Central memory CD8-positive, alpha-beta T cell (primary cell): ENCODE measurements at regions not wholly inside any gene's neighbourhood (a gene's known extent, or its start where the extent isn't known, plus 50 kb on each side); places are given as distances from the start of the nearest gene placed in this dataset.

ENCODE experiments used
- ATAC-seq: fragments of 150-1000 bp; cut with Tn5 transposase; replicated peaks from 2 replicates; pipeline ENCODE4 v1.10.0; 2022; ENCODE audit warnings: mild to moderate bottlenecking, moderate FRiP score, moderate number of reproducible peaks; ENCODE audit not compliant: poor library complexity, severe bottlenecking; ENCODE audit errors: extremely low read depth
- DNase-seq, 2 donors: peaks; one replicate each; pipeline ENCODE4 v3.0.0; 2021; ENCODE audit warnings: low spot score in 2 of 2
- H3K27ac Mint-ChIP-seq: one replicate; pipeline ENCODE4 v1.8.0; 2022; ENCODE audit warnings: low read depth, mild to moderate bottlenecking, moderate library complexity, mixed read lengths
- H3K27me3 Mint-ChIP-seq: one replicate; pipeline ENCODE4 v1.8.0; 2022; ENCODE audit warnings: mixed read lengths
- H3K36me3 Mint-ChIP-seq: one replicate; pipeline ENCODE4 v1.8.0; 2022; ENCODE audit warnings: mild to moderate bottlenecking, moderate library complexity, mixed read lengths; ENCODE audit not compliant: insufficient read depth
- H3K4me1 Mint-ChIP-seq: one replicate; pipeline ENCODE4 v1.8.0; 2022; ENCODE audit warnings: mixed read lengths
- H3K4me3 Mint-ChIP-seq: one replicate; pipeline ENCODE4 v1.8.0; 2022; ENCODE audit warnings: mild to moderate bottlenecking, moderate library complexity, mixed read lengths
- H3K9me3 Mint-ChIP-seq: one replicate; pipeline ENCODE4 v1.8.0; 2022; ENCODE audit warnings: mixed read lengths

- Mint-ChIP-seq H3K27ac (no peak overlapping the region), H3K9me3 (no peaks in the 10 kb centered on the region), H3K4me3 (no peak overlapping the region), H3K4me1 (no peaks in the 10 kb centered on the region), H3K36me3 (no peaks in the 10 kb centered on the region), H3K27me3 (peaks cover 3% of the 10 kb centered on the region)
- no peak for DNase-seq
- ATAC-seq, result no peak
These were observed 220.4 kb upstream of the MEX3C start for GRCh38 chr18:51417643-51418483.

DNA sequence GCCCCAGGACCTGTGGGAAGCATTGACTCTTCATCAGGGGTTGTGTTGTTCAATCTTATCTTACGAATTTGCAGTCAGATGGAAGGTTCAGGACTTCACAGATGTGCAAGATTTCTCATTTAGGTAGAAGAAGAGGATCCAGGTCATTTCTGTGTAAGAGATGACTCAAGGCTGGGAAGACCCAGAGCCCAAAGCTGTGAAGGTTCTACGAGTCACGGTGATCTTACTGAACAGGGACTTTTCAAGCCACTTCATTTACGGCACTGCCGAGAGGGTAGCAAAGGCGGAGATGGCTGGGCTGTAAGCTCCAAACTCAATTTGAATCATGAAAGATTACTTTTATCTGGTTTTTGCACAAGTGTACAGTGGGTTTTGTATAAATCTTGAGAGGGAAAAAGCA, 228.0 kb upstream of the MEX3C start:
- Mint-ChIP-seq H3K4me3 (peak overlapping the region; percentile 28), H3K9me3 (no peaks in the 10 kb centered on the region), H3K36me3 (no peaks in the 10 kb centered on the region), H3K27me3 (peaks cover 16% of the 10 kb centered on the region), H3K4me1 (peaks cover 13% of the 10 kb centered on the region), H3K27ac (no peak overlapping the region)
- no peak for ATAC-seq
- DNase-seq, result no peak

DNA sequence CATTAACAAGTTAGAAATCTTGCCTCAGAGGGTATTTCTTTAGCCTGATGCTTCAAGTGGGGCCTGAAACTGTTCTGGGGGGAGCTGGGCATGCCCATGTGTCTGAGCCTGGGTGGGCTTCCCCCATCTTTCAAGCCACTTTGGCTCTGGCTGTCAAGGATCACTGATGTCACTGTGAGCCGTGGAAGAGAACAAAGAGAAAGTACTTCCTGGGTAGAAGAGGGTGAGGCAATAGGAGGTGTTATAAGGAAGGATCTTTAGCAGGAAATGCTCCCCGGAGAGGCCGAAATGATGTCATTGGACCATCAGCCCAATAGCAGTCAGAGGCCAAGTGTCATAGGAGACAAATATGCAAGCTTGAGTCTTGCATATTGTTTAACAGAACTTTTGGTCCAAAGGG, 228.4 kb upstream of the MEX3C start:
- no peak overlapping the region for H3K4me3 Mint-ChIP-seq
- peaks cover 13% of the 10 kb centered on the region for H3K4me1 Mint-ChIP-seq
- H3K36me3 Mint-ChIP-seq, result no peaks in the 10 kb centered on the region
- H3K27ac Mint-ChIP-seq, result no peak overlapping the region
- no peak for ATAC-seq
- peaks cover 21% of the 10 kb centered on the region for H3K27me3 Mint-ChIP-seq
- DNase-seq, result no peak
- no peaks in the 10 kb centered on the region for H3K9me3 Mint-ChIP-seq

- H3K27me3 Mint-ChIP-seq, result peaks cover 23% of the 10 kb centered on the region
- no peak overlapping the region for H3K4me3 Mint-ChIP-seq
- H3K9me3 Mint-ChIP-seq, result no peaks in the 10 kb centered on the region
- no peak for DNase-seq
- no peaks in the 10 kb centered on the region for H3K36me3 Mint-ChIP-seq
- peaks cover 13% of the 10 kb centered on the region for H3K4me1 Mint-ChIP-seq
- no peak overlapping the region for H3K27ac Mint-ChIP-seq
- no peak for ATAC-seq
These were observed 229.5 kb upstream of the MEX3C start for GRCh38 chr18:51426996-51427395.

GRCh38 chr18:51429644-51430043, 232.2 kb upstream of the MEX3C start:
- no peaks in the 10 kb centered on the region for H3K9me3 Mint-ChIP-seq
- DNase-seq, result no peak
- peaks cover 13% of the 10 kb centered on the region for H3K4me1 Mint-ChIP-seq
- H3K36me3 Mint-ChIP-seq, result no peaks in the 10 kb centered on the region
- no peak overlapping the region for H3K4me3 Mint-ChIP-seq
- ATAC-seq, result no peak
- no peak overlapping the region for H3K27ac Mint-ChIP-seq
- peaks cover 34% of the 10 kb centered on the region for H3K27me3 Mint-ChIP-seq

DNA sequence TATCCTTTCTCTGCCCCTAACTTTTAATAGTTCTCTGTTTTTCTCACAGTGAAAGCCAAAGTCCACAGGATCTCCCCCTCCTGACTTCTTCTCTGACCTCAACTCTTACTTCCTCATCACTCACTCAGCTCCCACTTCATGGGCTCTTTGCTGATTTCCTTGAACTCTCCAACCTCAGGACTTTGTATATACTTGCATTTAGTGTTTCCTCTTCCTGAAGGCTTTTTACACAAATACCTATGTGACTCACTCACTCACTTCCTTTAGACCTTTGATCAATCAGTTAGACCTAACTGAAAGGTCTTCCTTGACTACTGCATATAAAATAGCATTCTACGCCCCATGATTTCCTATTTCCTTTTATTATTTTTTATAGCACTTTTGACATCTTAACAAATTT, 233.1 kb upstream of the MEX3C start:
- Mint-ChIP-seq H3K4me1 (peaks cover 5% of the 10 kb centered on the region), H3K4me3 (no peak overlapping the region)

DNA sequence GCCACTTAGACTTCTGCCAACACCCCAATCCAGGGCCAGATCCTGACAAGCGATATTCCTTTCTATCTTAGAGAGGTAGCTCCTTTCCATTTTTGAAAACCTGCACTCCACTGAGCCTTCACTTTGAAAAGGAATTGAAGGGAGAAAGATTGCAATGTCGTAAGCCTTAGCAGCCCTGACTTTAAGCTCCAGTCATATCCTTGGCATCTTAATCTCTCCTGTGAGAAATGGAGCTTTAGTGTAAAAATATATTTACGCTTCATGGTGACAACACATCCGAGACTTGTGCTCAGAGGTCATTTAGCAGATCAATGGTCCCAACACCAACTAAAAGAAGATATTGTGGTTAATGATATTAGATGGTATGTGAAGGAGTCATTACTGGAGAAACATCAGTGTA, 235.8 kb upstream of the MEX3C start:
- DNase-seq (no peak), ATAC-seq (no peak)
- no peaks in the 10 kb centered on the region for H3K9me3 Mint-ChIP-seq
- H3K27ac Mint-ChIP-seq, result no peak overlapping the region
- H3K36me3 Mint-ChIP-seq, result no peaks in the 10 kb centered on the region
- no peaks in the 10 kb centered on the region for H3K4me1 Mint-ChIP-seq
- H3K4me3 Mint-ChIP-seq, result no peak overlapping the region
- H3K27me3 Mint-ChIP-seq, result peaks cover 41% of the 10 kb centered on the region

More for the DNA sequence above, 233.1 kb upstream of the MEX3C start:
- ATAC-seq (no peak), DNase-seq (no peak)
- H3K27me3 Mint-ChIP-seq, result peaks cover 25% of the 10 kb centered on the region
- H3K27ac Mint-ChIP-seq, result no peak overlapping the region
- H3K9me3 Mint-ChIP-seq, result no peaks in the 10 kb centered on the region
- H3K36me3 Mint-ChIP-seq, result no peaks in the 10 kb centered on the region

DNA sequence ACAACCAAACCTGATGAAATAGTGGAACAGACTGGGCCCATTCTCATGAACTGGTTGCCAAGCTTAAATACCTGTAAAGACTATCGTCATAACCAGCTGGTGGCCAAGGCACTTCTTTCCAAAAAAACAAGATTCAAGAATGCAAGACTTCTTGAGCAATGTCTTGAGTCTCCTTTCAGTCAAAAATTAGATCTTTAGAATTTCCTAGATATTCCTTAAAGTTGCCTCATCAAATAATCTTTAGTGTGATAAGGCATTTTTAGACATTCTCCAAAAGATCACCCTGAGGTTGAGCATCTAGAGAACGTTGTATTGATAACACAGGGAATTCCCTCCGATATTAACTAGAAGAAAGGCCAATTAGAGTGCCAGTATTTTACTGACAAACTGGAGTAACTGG, 236.4 kb upstream of the MEX3C start:
- Mint-ChIP-seq H3K36me3 (no peaks in the 10 kb centered on the region), H3K27ac (no peak overlapping the region), H3K9me3 (no peaks in the 10 kb centered on the region), H3K4me1 (no peaks in the 10 kb centered on the region), H3K4me3 (no peak overlapping the region), H3K27me3 (peaks cover 47% of the 10 kb centered on the region)
- DNase-seq, result no peak
- no peak for ATAC-seq

DNA sequence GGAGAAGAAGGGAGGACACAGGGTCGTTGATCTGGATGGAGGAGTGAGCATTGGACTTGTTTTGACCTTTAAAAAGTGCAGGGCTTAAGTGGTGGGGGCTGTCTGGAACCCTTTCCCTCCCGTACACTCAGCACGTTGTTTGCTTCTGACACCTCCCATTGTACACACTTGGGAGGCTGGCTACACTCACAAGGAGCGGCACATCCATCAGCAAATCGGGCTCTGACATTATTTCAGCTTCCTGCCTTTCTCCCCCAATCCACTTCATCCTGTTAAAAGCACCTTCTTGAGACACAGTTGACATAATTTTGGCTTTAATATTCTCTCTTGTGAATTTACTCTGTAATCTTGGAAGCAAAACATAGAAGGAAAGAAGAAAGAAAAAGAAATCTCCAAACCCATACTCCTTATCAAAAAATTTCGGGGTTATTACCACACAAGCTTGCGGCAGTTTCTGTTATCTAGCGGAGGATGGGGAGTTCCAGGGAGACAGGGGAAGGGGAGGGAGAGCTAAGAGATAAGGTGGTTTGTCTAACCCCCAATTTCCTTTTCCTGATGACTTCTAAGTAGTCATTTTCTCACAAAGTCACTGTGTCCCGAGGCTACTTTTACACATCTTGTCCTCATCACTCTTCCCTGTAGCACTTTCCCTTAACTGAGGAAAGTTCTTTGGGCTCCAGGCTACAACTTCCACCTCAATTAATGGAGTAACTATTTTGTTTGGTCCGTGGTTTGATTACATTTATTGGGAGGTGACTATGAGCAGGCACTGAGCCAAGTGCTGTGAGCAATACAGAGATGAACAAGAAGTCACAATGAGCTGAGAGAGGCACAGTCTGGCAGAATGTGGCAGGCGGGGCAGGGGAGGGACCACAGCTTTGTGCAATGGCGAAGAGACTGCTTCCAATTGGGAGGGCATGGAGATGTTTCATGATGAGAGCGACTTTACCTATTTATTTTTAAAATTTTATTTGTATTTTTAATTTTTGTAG, 240.1 kb upstream of the MEX3C start:
- no peaks in the 10 kb centered on the region for H3K36me3 Mint-ChIP-seq
- no peaks in the 10 kb centered on the region for H3K4me1 Mint-ChIP-seq
- DNase-seq, result no peak
- no peak overlapping the region for H3K4me3 Mint-ChIP-seq
- peaks cover 66% of the 10 kb centered on the region for H3K27me3 Mint-ChIP-seq
- no peak overlapping the region for H3K27ac Mint-ChIP-seq
- no peaks in the 10 kb centered on the region for H3K9me3 Mint-ChIP-seq
- ATAC-seq, result no peak

GRCh38 chr18:51438797-51439350, 241.4 kb upstream of the MEX3C start:
- ATAC-seq, result no peak
- peaks cover 74% of the 10 kb centered on the region for H3K27me3 Mint-ChIP-seq
- no peak overlapping the region for H3K4me3 Mint-ChIP-seq
- no peaks in the 10 kb centered on the region for H3K36me3 Mint-ChIP-seq
- H3K4me1 Mint-ChIP-seq, result no peaks in the 10 kb centered on the region
- no peaks in the 10 kb centered on the region for H3K9me3 Mint-ChIP-seq
- no peak overlapping the region for H3K27ac Mint-ChIP-seq
- no peak for DNase-seq

GRCh38 chr18:51442012-51442411, 244.5 kb upstream of the MEX3C start:
- no peak overlapping the region for H3K4me3 Mint-ChIP-seq
- ATAC-seq (no peak), DNase-seq (no peak)
- no peaks in the 10 kb centered on the region for H3K4me1 Mint-ChIP-seq
- H3K9me3 Mint-ChIP-seq, result no peaks in the 10 kb centered on the region
- H3K27me3 Mint-ChIP-seq, result peaks cover 77% of the 10 kb centered on the region
- H3K36me3 Mint-ChIP-seq, result no peaks in the 10 kb centered on the region
- no peak overlapping the region for H3K27ac Mint-ChIP-seq

DNA sequence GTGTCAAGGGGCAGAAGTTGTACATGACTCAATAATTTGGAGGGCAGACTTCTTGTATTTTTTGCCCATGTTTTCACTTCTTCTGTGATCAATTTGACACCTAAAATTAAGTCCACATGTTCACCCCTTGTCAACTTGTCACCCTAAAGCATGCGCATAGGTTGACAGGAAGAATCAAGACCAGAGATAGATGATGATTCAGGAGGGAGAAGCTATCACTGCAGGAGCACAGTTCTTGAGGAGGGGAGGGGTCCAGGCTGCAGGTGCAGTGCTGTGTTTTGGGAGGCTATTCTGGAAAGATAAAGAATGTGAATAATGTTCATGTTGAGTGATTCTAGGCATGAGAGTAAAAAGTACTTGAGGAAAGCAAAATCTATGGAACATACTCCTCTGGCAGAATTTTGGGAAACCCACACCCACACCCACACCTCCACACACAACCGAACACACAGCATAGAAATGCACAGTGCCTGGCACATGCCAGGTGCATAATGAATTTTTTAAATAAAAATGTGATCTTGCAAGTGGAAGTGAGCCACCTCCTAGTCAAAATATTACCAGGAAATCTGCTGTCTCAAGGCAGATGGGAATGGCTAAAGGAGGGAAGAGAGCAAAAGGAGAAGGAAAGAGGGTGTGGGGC, 249.2 kb upstream of the MEX3C start:
- Mint-ChIP-seq H3K27me3 (peaks cover 61% of the 10 kb centered on the region), H3K4me3 (no peak overlapping the region), H3K27ac (no peak overlapping the region), H3K4me1 (no peaks in the 10 kb centered on the region), H3K9me3 (no peaks in the 10 kb centered on the region), H3K36me3 (no peaks in the 10 kb centered on the region)
- DNase-seq, result no peak
- no peak for ATAC-seq
